ENCODE measurements at regions not wholly inside any gene's neighbourhood (a gene's known extent, or its start where the extent isn't known, plus 50 kb on each side); places are given as distances from the start of the nearest gene placed in this dataset.

GRCh38 chr5:123845356-123846100, 333.6 kb downstream of the CSNK1G3 start:
- H2BK12ac ChIP-seq (ENCODE audit: low read depth, low read length) = no peak overlapping the region
- no peak overlapping the region for H4K91ac ChIP-seq (replicated peaks; ENCODE audit: insufficient read length, low read length)
- H3K18ac ChIP-seq (ENCODE audit: extremely low read depth, low read length) = no peak overlapping the region
- H4K20me1 ChIP-seq (replicated peaks in 1 of 2; ENCODE audit: control insufficient read depth in 1 of 2, insufficient read depth in 2 of 2, low read length in 2 of 2) = no peaks in the 10 kb centered on the region
- H2BK20ac ChIP-seq (ENCODE audit: low read length) = no peak overlapping the region
- no peaks in the 10 kb centered on the region for H3K79me2 ChIP-seq (ENCODE audit: control insufficient read depth in 1 of 2, insufficient read depth in 2 of 2, low read length in 2 of 2)
- H3K36me3 ChIP-seq (ENCODE audit: control insufficient read depth in 2 of 4, insufficient read depth in 4 of 4, low read length in 3 of 4) = no peaks in the 10 kb centered on the region
- H3K4me1 ChIP-seq (replicated peaks in 1 of 4; ENCODE audit: control insufficient read depth in 3 of 4, insufficient read depth in 4 of 4, low read length in 3 of 4) = no peaks in the 10 kb centered on the region
- 96% methylated on average over 6 of the region's 6 CpGs; no CpG with 5 or more reads in 1 of the 2 experiments for WGBS, 2 experiments (ENCODE audit: extremely low coverage in 1 of 2, insufficient coverage in 1 of 2, insufficient read length in 1 of 2, insufficient replicate concordance in 2 of 2, low coverage in 1 of 2, low lambda C conversion rate in 2 of 2, missing lambda C conversion rate in 1 of 2)
- ChIA-PET POLR2A (ENCODE audit: partially characterized antibody) (no interaction called here), CTCF (ENCODE audit: partially characterized antibody) (no interaction called here)
- no peak overlapping the region for H2AFZ ChIP-seq (ENCODE audit: low read length)
- H3K4me2 ChIP-seq (ENCODE audit: insufficient read depth in 1 of 2, low read depth in 2 of 2, low read length in 2 of 2) = no peak overlapping the region
- H3K79me1 ChIP-seq (ENCODE audit: low read depth, low read length) = no peaks in the 10 kb centered on the region
- no peaks in the 10 kb centered on the region for H3K23me2 ChIP-seq (ENCODE audit: low read depth, low read length)
- H2BK15ac ChIP-seq (ENCODE audit: low read length) = no peak overlapping the region
- H3K23ac ChIP-seq (ENCODE audit: insufficient read length) = no peak overlapping the region
- no peak overlapping the region for H3K56ac ChIP-seq (replicated peaks; ENCODE audit: insufficient read length, low read depth, low read length)
- no peak overlapping the region for H3K14ac ChIP-seq (ENCODE audit: insufficient read length)
- no peak overlapping the region for H3K4ac ChIP-seq (replicated peaks; ENCODE audit: insufficient read length, low read depth, low read length)
- no peak overlapping the region for H2BK120ac ChIP-seq (replicated peaks; ENCODE audit: low read depth, low read length)
- no peak overlapping the region for H2AK5ac ChIP-seq (ENCODE audit: low read depth, low read length)
- H3K27me3 ChIP-seq (replicated peaks in 1 of 4; ENCODE audit: control insufficient read depth in 3 of 4, extremely low read depth in 1 of 4, insufficient read depth in 3 of 4, low read length in 3 of 4) = no peaks in the 10 kb centered on the region
- no peak overlapping the region for H3K4me3 ChIP-seq (ENCODE audit: extremely low read depth in 1 of 4, insufficient read depth in 2 of 4, low read depth in 3 of 4, low read length in 4 of 4)
- DNase-seq (ENCODE audit: low read depth in 1 of 2, low spot score in 2 of 2) (no peak), FAIRE-seq (no peak)
- no peak overlapping the region for H2BK5ac ChIP-seq (ENCODE audit: low read depth, low read length)
- H3K27ac ChIP-seq (ENCODE audit: low read depth, low read length) = no peak overlapping the region
- no peaks in the 10 kb centered on the region for H3K9me3 ChIP-seq (ENCODE audit: insufficient read depth in 2 of 2, low read depth in 1 of 2, low read length in 1 of 2)
- H3K9ac ChIP-seq (replicated peaks in 1 of 4; ENCODE audit: extremely low read depth in 1 of 4, low read depth in 3 of 4, low read length in 3 of 4) = no peak overlapping the region; a peak in 1 of 7 replicates
- H4K8ac ChIP-seq (ENCODE audit: extremely low read depth, insufficient read depth, low read length) = no peak overlapping the region
- no peak overlapping the region for H4K5ac ChIP-seq (ENCODE audit: insufficient read length, low read depth, low read length)
- TF ChIP-seq CEBPB (IDR thresholded peaks at IDR 0.05; ENCODE audit: low read depth, low read length) = no peak
- TF ChIP-seq MAFK (IDR thresholded peaks at IDR 0.05; ENCODE audit: low read depth, low read length) = no peak
- no peak for TF ChIP-seq RAD21 (IDR thresholded peaks at IDR 0.05 in 1 of 2, conservative IDR thresholded peaks at IDR 0.05 in 1 of 2; ENCODE audit: low read depth in 2 of 2, low read length in 2 of 2)
- no peak for TF ChIP-seq JUND (IDR thresholded peaks at IDR 0.05; ENCODE audit: low read length)
- no peak for TF ChIP-seq EP300 (IDR thresholded peaks at IDR 0.05; ENCODE audit: borderline replicate concordance in 1 of 2, low read depth in 2 of 2, low read length in 2 of 2)
- TF ChIP-seq BCL11A (IDR thresholded peaks at IDR 0.05; ENCODE audit: low read depth in 2 of 2, low read length in 2 of 2) = no peak
- TF ChIP-seq KDM4A (IDR thresholded peaks at IDR 0.05; ENCODE audit: low read depth, low read length, severe bottlenecking) = no peak
- TF ChIP-seq SIN3A (conservative IDR thresholded peaks at IDR 0.05 in 1 of 2, IDR thresholded peaks at IDR 0.05 in 1 of 2; ENCODE audit: low read depth in 1 of 2, low read length in 2 of 2) = no peak
- TF ChIP-seq RBBP5 (IDR thresholded peaks at IDR 0.05; ENCODE audit: borderline replicate concordance, low read depth, low read length) = no peak
- TF ChIP-seq POLR2A (IDR thresholded peaks at IDR 0.05; ENCODE audit: control extremely low read depth in 1 of 2, low read depth in 2 of 2, low read length in 2 of 2) = no peak
- no peak for TF ChIP-seq ZNF274 (IDR thresholded peaks at IDR 0.05; ENCODE audit: borderline replicate concordance, extremely low read depth, low read length)

Measured in H1 (cell line).